KMS-11 (cell line): ENCODE measurements at regions not wholly inside any gene's neighbourhood (a gene's known extent, or its start where the extent isn't known, plus 50 kb on each side); places are given as distances from the start of the nearest gene placed in this dataset.

Source experiments
- H2AFZ ChIP-seq: fragments of 200-600 bp; sonication (generic); 2 replicates; pipeline ENCODE4 v1.6.1; 2016; ENCODE audit warnings: antibody characterized with exemption, mixed run types, low read depth
- H3K27ac ChIP-seq: fragments of 200-600 bp; sonication (generic); 2 replicates; pipeline ENCODE4 v1.6.1; 2016; ENCODE audit warnings: mild to moderate bottlenecking, mixed run types
- H3K27me3 ChIP-seq: fragments of 200-600 bp; sonication (generic); 2 replicates; pipeline ENCODE4 v1.6.1; 2017; ENCODE audit warnings: mild to moderate bottlenecking, low read depth, mixed run types, moderate library complexity; ENCODE audit not compliant: insufficient read depth
- H3K36me3 ChIP-seq: fragments of 200-600 bp; sonication (generic); 2 replicates; pipeline ENCODE4 v1.6.1; 2017; ENCODE audit warnings: mild to moderate bottlenecking, mixed run types; ENCODE audit not compliant: insufficient read depth
- H3K4me1 ChIP-seq: fragments of 200-600 bp; sonication (generic); 2 replicates; pipeline ENCODE4 v1.6.1; 2016; ENCODE audit warnings: mild to moderate bottlenecking, low read depth, mixed run types; ENCODE audit not compliant: poor library complexity, severe bottlenecking
- H3K4me2 ChIP-seq: fragments of 200-600 bp; sonication (generic); 2 replicates; pipeline ENCODE4 v1.7.0; 2016; ENCODE audit warnings: mild to moderate bottlenecking, mixed run types
- H3K4me3 ChIP-seq: fragments of 200-600 bp; sonication (generic); IDR thresholded peaks from 2 replicates; pipeline ENCODE4 v1.6.1; 2017; ENCODE audit warnings: low read depth, low read length, mixed read lengths; ENCODE audit not compliant: insufficient read depth
- H3K79me2 ChIP-seq: fragments of 200-600 bp; sonication (generic); 2 replicates; pipeline ENCODE4 v1.6.1; 2016; ENCODE audit warnings: low read depth, mixed run types; ENCODE audit not compliant: insufficient read depth
- H3K9ac ChIP-seq: fragments of 200-600 bp; sonication (generic); 2 replicates; pipeline ENCODE4 v1.6.1; 2016; ENCODE audit warnings: mild to moderate bottlenecking, mixed run types
- H4K20me1 ChIP-seq: fragments of 200-600 bp; sonication (generic); 2 replicates; pipeline ENCODE4 v1.6.1; 2016; ENCODE audit warnings: mild to moderate bottlenecking, mixed run types; ENCODE audit not compliant: insufficient read depth
- TF ChIP-seq, protein P1 (sequence below): fragments of 200-600 bp; sonication (generic); conservative IDR thresholded peaks from 2 replicates; pipeline ENCODE4 v1.6.1; 2017; ENCODE audit warnings: low read depth, mild to moderate bottlenecking, antibody characterized with exemption, low read length, moderate library complexity, mixed read lengths

DNA sequence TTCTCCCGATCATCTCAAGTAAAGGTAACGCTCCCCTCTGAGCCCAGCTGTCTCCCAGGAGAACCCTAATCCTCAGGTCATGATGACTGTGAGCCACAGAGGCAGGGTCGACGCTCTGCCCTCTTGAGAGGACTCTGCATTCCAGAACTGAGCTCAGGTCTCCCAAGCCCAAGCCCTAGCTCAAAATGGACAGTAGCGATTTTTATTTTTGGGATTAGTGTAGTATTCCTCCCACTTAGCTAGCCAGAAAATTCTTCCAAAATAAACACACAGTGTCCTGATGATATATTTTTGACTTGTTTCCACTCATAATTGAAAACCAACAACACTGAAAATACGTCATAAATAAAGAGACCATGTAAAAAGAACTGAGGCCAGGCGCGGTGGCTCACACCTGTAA, 462.0 kb upstream of the MGMT start:
- Histone ChIP-seq H3K27ac (no peak overlapping the region), H3K27me3 (no peaks in the 10 kb centered on the region), H3K79me2 (no peaks in the 10 kb centered on the region), H2AFZ (no peak overlapping the region), H4K20me1 (no peaks in the 10 kb centered on the region), H3K4me1 (no peaks in the 10 kb centered on the region), H3K36me3 (no peaks in the 10 kb centered on the region), H3K4me2 (no peak overlapping the region), H3K4me3 (no peak overlapping the region), H3K9ac (no peak overlapping the region)
- TF ChIP-seq, protein P1, sequence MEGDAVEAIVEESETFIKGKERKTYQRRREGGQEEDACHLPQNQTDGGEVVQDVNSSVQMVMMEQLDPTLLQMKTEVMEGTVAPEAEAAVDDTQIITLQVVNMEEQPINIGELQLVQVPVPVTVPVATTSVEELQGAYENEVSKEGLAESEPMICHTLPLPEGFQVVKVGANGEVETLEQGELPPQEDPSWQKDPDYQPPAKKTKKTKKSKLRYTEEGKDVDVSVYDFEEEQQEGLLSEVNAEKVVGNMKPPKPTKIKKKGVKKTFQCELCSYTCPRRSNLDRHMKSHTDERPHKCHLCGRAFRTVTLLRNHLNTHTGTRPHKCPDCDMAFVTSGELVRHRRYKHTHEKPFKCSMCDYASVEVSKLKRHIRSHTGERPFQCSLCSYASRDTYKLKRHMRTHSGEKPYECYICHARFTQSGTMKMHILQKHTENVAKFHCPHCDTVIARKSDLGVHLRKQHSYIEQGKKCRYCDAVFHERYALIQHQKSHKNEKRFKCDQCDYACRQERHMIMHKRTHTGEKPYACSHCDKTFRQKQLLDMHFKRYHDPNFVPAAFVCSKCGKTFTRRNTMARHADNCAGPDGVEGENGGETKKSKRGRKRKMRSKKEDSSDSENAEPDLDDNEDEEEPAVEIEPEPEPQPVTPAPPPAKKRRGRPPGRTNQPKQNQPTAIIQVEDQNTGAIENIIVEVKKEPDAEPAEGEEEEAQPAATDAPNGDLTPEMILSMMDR: no peak

DNA sequence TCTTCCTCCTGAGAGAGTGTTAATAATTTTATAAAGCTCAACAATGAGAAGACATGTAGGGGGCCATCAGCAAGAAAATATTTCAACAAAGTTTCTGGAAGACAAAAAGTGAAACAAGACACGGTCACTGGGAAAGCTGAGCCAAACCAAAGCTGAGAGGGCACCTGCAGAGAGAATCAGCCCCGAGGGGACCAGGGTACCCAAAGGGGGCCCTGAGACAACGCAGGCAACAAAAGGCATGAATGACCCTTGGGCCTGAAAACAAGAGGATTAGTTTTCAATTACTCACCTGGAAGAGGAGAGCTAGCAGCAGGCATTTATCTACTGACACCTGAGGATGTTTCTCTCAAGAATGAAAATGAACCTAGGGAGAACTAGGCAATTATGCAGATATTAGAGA, 461.2 kb upstream of the MGMT start:
- TF ChIP-seq, protein P1: no peak
- Histone ChIP-seq H2AFZ (no peak overlapping the region), H3K4me3 (no peak overlapping the region)

DNA sequence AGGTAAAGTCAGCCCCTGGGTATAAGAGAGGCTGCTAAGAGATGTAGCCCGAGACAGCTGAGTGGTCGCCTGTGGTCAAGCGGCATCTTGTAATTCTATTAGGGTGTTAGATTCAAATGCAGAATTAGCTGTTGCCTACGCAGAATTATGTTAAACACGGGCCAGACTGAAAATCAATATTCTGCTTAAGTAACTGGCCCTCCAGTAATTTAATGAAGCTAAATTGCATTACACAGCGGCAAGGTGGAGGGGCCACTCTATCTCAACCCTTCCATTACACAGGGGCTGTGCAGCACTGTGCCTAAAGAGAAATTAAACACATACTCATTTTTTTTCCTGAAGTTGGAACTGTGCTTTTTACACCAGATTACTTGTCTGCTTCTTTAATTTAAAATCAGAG, 448.5 kb upstream of the MGMT start:
- no peak overlapping the region for H3K27ac ChIP-seq
- H3K27me3 ChIP-seq: no peaks in the 10 kb centered on the region
- no peak overlapping the region for H3K4me2 ChIP-seq
- H3K36me3 ChIP-seq: no peaks in the 10 kb centered on the region
- no peak overlapping the region for H3K4me3 ChIP-seq
- H2AFZ ChIP-seq: no peak overlapping the region
- TF ChIP-seq, protein P1: no peak
- no peaks in the 10 kb centered on the region for H4K20me1 ChIP-seq
- no peaks in the 10 kb centered on the region for H3K79me2 ChIP-seq
- H3K9ac ChIP-seq: no peak overlapping the region
- no peaks in the 10 kb centered on the region for H3K4me1 ChIP-seq

More for the DNA sequence above, 461.2 kb upstream of the MGMT start:
- Histone ChIP-seq H3K9ac (no peak overlapping the region), H3K36me3 (no peaks in the 10 kb centered on the region), H3K27me3 (no peaks in the 10 kb centered on the region), H3K4me1 (no peaks in the 10 kb centered on the region), H3K4me2 (no peak overlapping the region), H3K79me2 (no peaks in the 10 kb centered on the region), H3K27ac (no peak overlapping the region), H4K20me1 (no peaks in the 10 kb centered on the region)

DNA sequence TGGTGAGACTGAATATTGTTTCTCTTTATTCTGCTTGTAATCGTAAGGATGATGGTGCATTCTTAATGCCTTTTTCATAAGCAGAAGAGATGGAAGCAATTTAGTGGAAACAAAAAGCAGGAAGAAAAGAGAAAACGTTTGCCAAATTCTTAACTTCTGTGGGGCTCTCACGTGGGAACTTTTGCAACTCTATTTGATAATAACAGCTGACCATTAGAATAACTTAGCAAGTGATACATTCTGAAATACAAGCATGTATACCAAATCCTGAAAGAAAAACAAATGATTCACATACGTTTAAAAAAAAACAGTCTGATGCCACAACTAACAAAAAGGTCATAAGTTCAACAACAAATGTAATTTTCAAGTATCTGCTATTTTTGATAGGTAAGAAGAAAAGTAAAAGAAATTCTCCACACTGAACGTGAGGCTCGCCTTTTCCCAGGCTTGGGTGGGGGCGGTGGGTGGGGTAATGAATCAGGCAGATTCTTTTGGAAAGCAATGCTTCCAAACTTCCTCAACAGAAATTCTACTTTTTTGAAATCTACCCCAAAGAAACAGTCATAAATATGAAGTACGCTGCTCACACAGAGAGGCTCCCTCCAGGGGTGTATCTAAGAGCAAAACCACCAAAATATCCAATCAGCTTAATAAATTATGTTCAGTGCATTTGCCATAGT, 446.2 kb upstream of the MGMT start:
- no peaks in the 10 kb centered on the region for H4K20me1 ChIP-seq
- no peak overlapping the region for H3K4me2 ChIP-seq
- H3K27ac ChIP-seq: no peak overlapping the region
- H3K4me1 ChIP-seq: no peaks in the 10 kb centered on the region
- H2AFZ ChIP-seq: no peak overlapping the region
- H3K36me3 ChIP-seq: no peaks in the 10 kb centered on the region
- H3K27me3 ChIP-seq: no peaks in the 10 kb centered on the region
- H3K4me3 ChIP-seq: no peak overlapping the region
- TF ChIP-seq, protein P1: no peak
- no peaks in the 10 kb centered on the region for H3K79me2 ChIP-seq
- H3K9ac ChIP-seq: no peak overlapping the region
